GM12865 (cell line): ENCODE measurements at regions not wholly inside any gene's neighbourhood (a gene's known extent, or its start where the extent isn't known, plus 50 kb on each side); places are given as distances from the start of the nearest gene placed in this dataset.

Experiments
- DNase-seq: peaks from one replicate; pipeline ENCODE4 v3.0.0; 2010; ENCODE audit warnings: low read depth
- H3K4me3 ChIP-seq: 2 replicates; pipeline ENCODE4 v1.5.1; 2011; ENCODE audit warnings: mild to moderate bottlenecking, low read depth, low read length, control low read depth
- CTCF ChIP-seq: IDR thresholded peaks from 2 replicates; pipeline ENCODE4 v1.5.1; 2011; ENCODE audit warnings: low read length, control low read depth, low read depth, inconsistent platforms; ENCODE audit not compliant: insufficient read depth; ENCODE audit errors: missing control alignments

- no peak for TF ChIP-seq CTCF
- no peak for DNase-seq
- H3K4me3 ChIP-seq: no peak overlapping the region
These were observed 1762.2 kb upstream of the WWC1 start for GRCh38 chr5:166529200-166529599.

GRCh38 chr5:166532456-166533220 is 1758.8 kb upstream of the WWC1 start:
- no peak for TF ChIP-seq CTCF
- DNase-seq: no peak
- H3K4me3 ChIP-seq: no peak overlapping the region

- no peak for DNase-seq
These were observed 1755.8 kb upstream of the WWC1 start for GRCh38 chr5:166535641-166536040.

GRCh38 chr5:166540156-166540555 is 1751.3 kb upstream of the WWC1 start:
- no peak overlapping the region for H3K4me3 ChIP-seq
- TF ChIP-seq CTCF: no peak
- DNase-seq: no peak

More at GRCh38 chr5:166535641-166536040, 1755.8 kb upstream of the WWC1 start:
- no peak overlapping the region for H3K4me3 ChIP-seq
- TF ChIP-seq CTCF: no peak

- no peak overlapping the region for H3K4me3 ChIP-seq
- DNase-seq: no peak
- no peak for TF ChIP-seq CTCF
These were observed 1740.1 kb upstream of the WWC1 start for GRCh38 chr5:166551384-166551783.

GRCh38 chr5:166553778-166554177 is 1737.7 kb upstream of the WWC1 start:
- no peak for TF ChIP-seq CTCF
- no peak for DNase-seq

GRCh38 chr5:166561759-166562158 is 1729.7 kb upstream of the WWC1 start:
- no peak for DNase-seq
- no peak for TF ChIP-seq CTCF
- H3K4me3 ChIP-seq: no peak overlapping the region

More at GRCh38 chr5:166553778-166554177, 1737.7 kb upstream of the WWC1 start:
- H3K4me3 ChIP-seq: no peak overlapping the region
